ENCODE measurements at regions not wholly inside any gene's neighbourhood (a gene's known extent, or its start where the extent isn't known, plus 50 kb on each side); places are given as distances from the start of the nearest gene placed in this dataset.
A peak's percentile ranks its signal among the peaks of the same experiment; 100 is the strongest.

- Mint-ChIP-seq H3K9me3 (ENCODE audit: low read depth) (no peaks in the 10 kb centered on the region), H3K36me3 (no peaks in the 10 kb centered on the region), H3K4me3 (no peak overlapping the region), H3K4me1 (ENCODE audit: low read depth) (no peaks in the 10 kb centered on the region), H3K27me3 (peaks cover 2% of the 10 kb centered on the region), H3K27ac (no peak overlapping the region)
Observed at GRCh38 chr9:134234687-134235359, 70.5 kb upstream of the RNU6ATAC start.

- H3K4me1 Mint-ChIP-seq (ENCODE audit: low read depth), result no peaks in the 10 kb centered on the region
- no peaks in the 10 kb centered on the region for H3K36me3 Mint-ChIP-seq
- H3K4me3 Mint-ChIP-seq, result no peak overlapping the region
- no peaks in the 10 kb centered on the region for H3K9me3 Mint-ChIP-seq (ENCODE audit: low read depth)
- H3K27me3 Mint-ChIP-seq, result peaks cover 2% of the 10 kb centered on the region
- H3K27ac Mint-ChIP-seq, result no peak overlapping the region
Observed at GRCh38 chr9:134235366-134235765, 71.0 kb upstream of the RNU6ATAC start.

- H3K4me3 Mint-ChIP-seq, result no peak overlapping the region
- no peaks in the 10 kb centered on the region for H3K36me3 Mint-ChIP-seq
- peaks cover 2% of the 10 kb centered on the region for H3K27me3 Mint-ChIP-seq
- no peaks in the 10 kb centered on the region for H3K4me1 Mint-ChIP-seq (ENCODE audit: low read depth)
- H3K27ac Mint-ChIP-seq, result no peak overlapping the region
- H3K9me3 Mint-ChIP-seq (ENCODE audit: low read depth), result no peaks in the 10 kb centered on the region
Observed at GRCh38 chr9:134236001-134236421, 71.6 kb upstream of the RNU6ATAC start.

GRCh38 chr9:134236935-134237629, 72.7 kb upstream of the RNU6ATAC start:
- H3K27ac Mint-ChIP-seq, result no peak overlapping the region
- H3K4me3 Mint-ChIP-seq, result no peak overlapping the region
- H3K9me3 Mint-ChIP-seq (ENCODE audit: low read depth), result no peaks in the 10 kb centered on the region
- no peaks in the 10 kb centered on the region for H3K36me3 Mint-ChIP-seq
- peaks cover 3% of the 10 kb centered on the region for H3K27me3 Mint-ChIP-seq
- H3K4me1 Mint-ChIP-seq (ENCODE audit: low read depth), result no peaks in the 10 kb centered on the region

- H3K27me3 Mint-ChIP-seq, result peaks cover 3% of the 10 kb centered on the region
Observed at GRCh38 chr9:134237630-134238265, 73.4 kb upstream of the RNU6ATAC start.

GRCh38 chr9:134239130-134239903, 75.0 kb upstream of the RNU6ATAC start:
- Mint-ChIP-seq H3K9me3 (ENCODE audit: low read depth) (no peaks in the 10 kb centered on the region), H3K4me1 (ENCODE audit: low read depth) (peaks cover 11% of the 10 kb centered on the region), H3K36me3 (no peaks in the 10 kb centered on the region), H3K27me3 (peaks cover 3% of the 10 kb centered on the region), H3K4me3 (no peak overlapping the region), H3K27ac (no peak overlapping the region)

More at GRCh38 chr9:134237630-134238265, 73.4 kb upstream of the RNU6ATAC start:
- Mint-ChIP-seq H3K36me3 (no peaks in the 10 kb centered on the region), H3K4me3 (no peak overlapping the region), H3K27ac (no peak overlapping the region), H3K4me1 (ENCODE audit: low read depth) (peaks cover 1% of the 10 kb centered on the region), H3K9me3 (ENCODE audit: low read depth) (no peaks in the 10 kb centered on the region)

DNA sequence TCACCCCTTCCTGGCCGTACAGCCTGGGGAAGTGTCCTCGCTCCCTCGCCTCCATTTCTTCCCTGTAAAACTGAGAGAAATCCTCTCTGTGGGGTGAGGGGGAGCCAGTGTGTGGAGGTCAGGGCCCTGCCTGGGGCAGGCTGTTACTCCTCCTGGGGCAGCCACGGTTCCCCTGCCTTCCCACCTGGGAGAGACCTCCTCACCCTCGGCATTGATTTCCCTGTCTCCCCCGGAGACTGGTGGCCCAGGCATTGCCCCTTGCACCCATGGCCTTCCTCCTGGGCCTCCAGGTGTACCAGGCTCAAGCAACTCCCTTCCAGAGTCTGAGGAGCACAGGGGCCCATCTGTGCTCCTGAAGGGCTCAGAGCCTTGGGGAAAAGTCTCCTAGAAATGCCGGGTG, 75.6 kb upstream of the RNU6ATAC start:
- Mint-ChIP-seq H3K36me3 (no peaks in the 10 kb centered on the region), H3K4me3 (no peak overlapping the region), H3K27ac (no peak overlapping the region), H3K9me3 (ENCODE audit: low read depth) (no peaks in the 10 kb centered on the region), H3K27me3 (peaks cover 3% of the 10 kb centered on the region), H3K4me1 (ENCODE audit: low read depth) (peaks cover 13% of the 10 kb centered on the region)

DNA sequence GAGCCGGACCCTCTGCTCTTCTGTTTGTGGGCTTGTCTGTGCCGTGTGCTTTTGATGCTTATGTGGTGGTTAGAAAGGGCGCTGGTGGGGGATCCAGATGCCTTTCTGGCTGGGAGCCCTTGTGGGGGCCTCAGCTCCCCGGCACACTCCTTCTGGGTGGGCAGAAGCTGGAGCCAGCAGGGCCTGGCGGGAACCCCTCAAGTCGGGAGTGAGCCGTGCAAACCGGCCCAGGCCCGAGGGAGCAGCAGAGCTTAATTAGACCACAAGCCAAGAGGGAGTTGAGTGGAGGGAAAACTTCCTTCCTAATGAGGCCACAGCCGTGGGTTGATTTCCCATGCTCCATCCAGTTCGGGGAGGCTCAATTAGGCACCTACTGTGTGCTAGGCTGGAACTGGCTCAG, 76.0 kb upstream of the RNU6ATAC start:
- Mint-ChIP-seq H3K27me3 (peaks cover 3% of the 10 kb centered on the region), H3K4me1 (ENCODE audit: low read depth) (peaks cover 13% of the 10 kb centered on the region), H3K9me3 (ENCODE audit: low read depth) (no peaks in the 10 kb centered on the region), H3K36me3 (no peaks in the 10 kb centered on the region), H3K4me3 (no peak overlapping the region), H3K27ac (no peak overlapping the region)

- peaks cover 4% of the 10 kb centered on the region for H3K9me3 Mint-ChIP-seq (ENCODE audit: low read depth)
- H3K27ac Mint-ChIP-seq, result no peak overlapping the region
- no peak overlapping the region for H3K4me3 Mint-ChIP-seq
- H3K4me1 Mint-ChIP-seq (ENCODE audit: low read depth), result peaks cover 13% of the 10 kb centered on the region
- H3K27me3 Mint-ChIP-seq, result peaks cover 3% of the 10 kb centered on the region
- peaks cover 2% of the 10 kb centered on the region for H3K36me3 Mint-ChIP-seq
Observed at GRCh38 chr9:134242706-134243105, 78.3 kb upstream of the RNU6ATAC start.

DNA sequence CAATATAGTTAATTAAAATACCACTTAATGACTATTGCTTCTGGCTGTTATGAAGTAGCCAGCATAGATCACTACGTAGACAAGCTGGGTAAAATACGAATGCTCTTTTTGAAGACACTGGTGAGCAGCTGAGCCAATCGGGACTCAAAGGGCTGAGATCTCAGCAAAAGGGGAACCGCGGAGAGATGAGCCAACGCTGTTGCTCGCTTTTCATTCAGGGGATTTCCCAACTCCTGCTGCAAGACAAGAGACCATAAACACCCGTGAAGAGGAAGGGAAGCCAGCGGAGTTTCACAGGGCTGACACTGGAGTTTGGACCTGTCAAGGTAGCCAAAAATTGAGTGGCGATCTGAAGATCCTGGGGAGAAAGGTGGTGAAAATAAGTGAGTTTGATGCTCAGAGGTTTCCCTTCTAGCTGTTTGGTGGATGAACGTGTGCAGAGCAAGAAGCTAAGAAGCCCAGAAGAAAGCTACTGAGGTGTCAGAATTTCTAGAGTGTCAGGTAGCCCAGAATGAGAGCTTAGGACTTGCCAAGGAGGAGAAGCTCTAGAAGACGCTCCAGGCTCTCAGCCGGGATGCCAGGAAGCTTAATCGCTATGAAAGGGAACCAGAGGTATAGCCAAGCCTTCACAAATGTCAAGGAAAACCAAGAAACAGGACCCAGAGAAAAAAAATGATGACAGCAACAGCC, 79.6 kb upstream of the RNU6ATAC start:
- Mint-ChIP-seq H3K27me3 (peaks cover 2% of the 10 kb centered on the region), H3K36me3 (peaks cover 6% of the 10 kb centered on the region), H3K4me3 (peak overlapping the region; percentile 30), H3K4me1 (ENCODE audit: low read depth) (peaks cover 13% of the 10 kb centered on the region), H3K27ac (no peak overlapping the region), H3K9me3 (ENCODE audit: low read depth) (peaks cover 4% of the 10 kb centered on the region)

DNA sequence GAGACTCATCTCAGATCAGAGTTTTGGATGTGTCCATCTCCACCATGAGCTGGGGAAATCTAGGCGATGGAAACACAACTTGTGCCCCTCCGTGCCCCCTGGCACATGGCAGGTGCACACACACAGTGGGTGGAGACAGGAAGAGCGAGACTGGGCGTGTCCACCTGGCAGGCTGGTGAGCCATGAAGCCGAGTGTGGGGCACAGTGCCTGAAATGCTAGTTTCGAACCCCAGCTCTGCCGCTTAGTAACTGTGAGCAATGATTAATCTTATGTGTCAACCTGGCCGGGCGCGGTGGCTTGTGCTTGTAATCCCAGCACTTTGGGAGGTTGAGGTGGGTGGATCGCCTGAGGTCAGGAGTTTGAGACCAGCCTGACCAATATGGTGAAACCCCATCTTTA, 80.8 kb upstream of the RNU6ATAC start:
- Mint-ChIP-seq H3K27ac (no peak overlapping the region), H3K27me3 (peaks cover 2% of the 10 kb centered on the region), H3K4me1 (ENCODE audit: low read depth) (peaks cover 13% of the 10 kb centered on the region), H3K4me3 (no peak overlapping the region), H3K9me3 (ENCODE audit: low read depth) (peaks cover 4% of the 10 kb centered on the region), H3K36me3 (peaks cover 6% of the 10 kb centered on the region)

- Mint-ChIP-seq H3K4me1 (ENCODE audit: low read depth) (peaks cover 12% of the 10 kb centered on the region), H3K9me3 (ENCODE audit: low read depth) (peaks cover 4% of the 10 kb centered on the region), H3K4me3 (no peak overlapping the region), H3K27me3 (no peaks in the 10 kb centered on the region), H3K36me3 (peaks cover 6% of the 10 kb centered on the region), H3K27ac (no peak overlapping the region)
Observed at GRCh38 chr9:134247918-134248631, 78.2 kb upstream of the RXRA start.

- H3K4me1 Mint-ChIP-seq (ENCODE audit: low read depth), result no peaks in the 10 kb centered on the region
- no peak overlapping the region for H3K27ac Mint-ChIP-seq
- peaks cover 6% of the 10 kb centered on the region for H3K36me3 Mint-ChIP-seq
- H3K9me3 Mint-ChIP-seq (ENCODE audit: low read depth), result peaks cover 4% of the 10 kb centered on the region
- H3K27me3 Mint-ChIP-seq, result no peaks in the 10 kb centered on the region
- no peak overlapping the region for H3K4me3 Mint-ChIP-seq
Observed at GRCh38 chr9:134251296-134252069, 74.8 kb upstream of the RXRA start.
